ENCODE measurements at regions not wholly inside any gene's neighbourhood (a gene's known extent, or its start where the extent isn't known, plus 50 kb on each side); places are given as distances from the start of the nearest gene placed in this dataset.
A peak's percentile ranks its signal among the peaks of the same experiment; 100 is the strongest.

DNA sequence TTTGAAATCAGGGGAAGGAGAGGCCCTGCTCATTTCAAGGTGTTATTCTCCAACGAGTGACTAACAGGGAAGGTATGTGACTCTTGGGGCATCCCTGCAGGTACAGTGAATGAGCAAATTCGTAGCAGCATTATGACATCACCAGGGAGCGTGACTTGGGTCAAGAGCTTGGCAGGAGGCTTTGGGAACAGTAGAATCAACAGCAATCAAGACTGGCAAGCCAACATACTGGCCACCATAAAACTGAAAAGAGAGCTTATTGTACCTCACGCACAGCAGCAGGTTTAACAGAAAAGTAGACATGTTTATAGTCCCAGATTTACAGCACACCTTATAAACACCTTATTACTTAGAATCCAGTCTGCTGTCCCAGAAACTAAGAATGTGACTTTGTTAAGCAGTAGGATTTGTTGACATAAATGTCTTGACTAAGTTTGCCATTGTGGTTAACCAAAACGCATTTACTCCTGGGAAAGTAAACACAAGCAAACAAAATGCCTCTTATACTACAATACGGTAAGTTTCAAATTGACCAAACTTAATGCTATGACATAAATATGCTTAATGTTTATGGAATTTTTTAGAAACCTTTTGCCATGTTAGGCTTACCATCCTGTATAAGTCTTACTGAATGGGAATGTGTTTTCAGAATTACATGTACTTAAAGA is 297.8 kb downstream of the NPR3 start:
- H3K4me3 ChIP-seq: no peak overlapping the region
- H3K4me1 ChIP-seq (replicated peaks in 1 of 2; ENCODE audit: control insufficient read depth in 2 of 2, insufficient read depth in 2 of 2, low read length in 2 of 2): no peaks in the 10 kb centered on the region
- H4K20me1 ChIP-seq (replicated peaks; ENCODE audit: control insufficient read depth, insufficient read depth, low read length): no peaks in the 10 kb centered on the region
- DNase-seq (ENCODE audit: extremely low read depth in 1 of 4, low spot score in 3 of 4) (no peak), FAIRE-seq (peak; percentile 69), ATAC-seq (no peak)
- WGBS (ENCODE audit: insufficient coverage, low coverage, missing lambda C conversion rate): 1% methylated on average over 6 of the region's 6 CpGs
- H3K79me2 ChIP-seq (ENCODE audit: control insufficient read depth, insufficient read depth, low read length): no peaks in the 10 kb centered on the region
- H3K9ac ChIP-seq (ENCODE audit: insufficient read depth in 1 of 2, low read depth in 2 of 2, low read length in 2 of 2): no peak overlapping the region
- ChIA-PET CTCF (ENCODE audit: low intra/inter-chr PET ratio) (no interaction called here), POLR2A (no interaction called here)
- no peak overlapping the region for H3K4me2 ChIP-seq (ENCODE audit: insufficient read depth, low read length)
- in situ Hi-C loops (cut with MboI) (no loop called here), intact Hi-C loops (cut with micrococcal nuclease) (no loop called here)
- H3K36me3 ChIP-seq (ENCODE audit: control insufficient read depth, insufficient read depth, low read length): no peaks in the 10 kb centered on the region
- BruUV-seq (replicated peaks): no TSS peak
- no peaks in the 10 kb centered on the region for H3K27me3 ChIP-seq (ENCODE audit: control insufficient read depth in 2 of 2, insufficient read depth in 2 of 2, low read length in 2 of 2)
- TF ChIP-seq CHD2 (IDR thresholded peaks at IDR 0.05; ENCODE audit: low read depth, low read length) (no peak), ZKSCAN8 (CRISPR knock-in tag; IDR thresholded peaks at IDR 0.05) (no peak), MECOM (CRISPR knock-in tag; IDR thresholded peaks at IDR 0.05) (no peak), HNRNPK (IDR thresholded peaks at IDR 0.05; ENCODE audit: low read depth, low read length, poor library complexity, severe bottlenecking) (no peak), KDM2B (CRISPR knock-in tag; IDR thresholded peaks at IDR 0.05) (no peak), CTBP1 (IDR thresholded peaks at IDR 0.05; ENCODE audit: borderline replicate concordance) (no peak), CREB1 (IDR thresholded peaks at IDR 0.05) (no peak), CREB1 (CRISPR knock-in tag; IDR thresholded peaks at IDR 0.05) (no peak), KDM5B (IDR thresholded peaks at IDR 0.05; ENCODE audit: insufficient replicate concordance, low read depth, low read length) (no peak), HDAC8 (tag; IDR thresholded peaks at IDR 0.05) (no peak), RFX7 (CRISPR knock-in tag; IDR thresholded peaks at IDR 0.05) (no peak), PCBP2 (IDR thresholded peaks at IDR 0.05; ENCODE audit: low read depth, low read length, poor library complexity, severe bottlenecking) (no peak), ETV6 (IDR thresholded peaks at IDR 0.05; ENCODE audit: borderline replicate concordance in 1 of 2, low read depth in 2 of 2, low read length in 1 of 2) (no peak), ETV6 (CRISPR knock-in tag; IDR thresholded peaks at IDR 0.05; ENCODE audit: borderline replicate concordance) (no peak), STAT5B (CRISPR knock-in tag; IDR thresholded peaks at IDR 0.05) (no peak), KLF10 (CRISPR knock-in tag; IDR thresholded peaks at IDR 0.05) (no peak), BHLHE40 (IDR thresholded peaks at IDR 0.05; ENCODE audit: low read length) (no peak)
- TF ChIP-seq, protein P1, sequence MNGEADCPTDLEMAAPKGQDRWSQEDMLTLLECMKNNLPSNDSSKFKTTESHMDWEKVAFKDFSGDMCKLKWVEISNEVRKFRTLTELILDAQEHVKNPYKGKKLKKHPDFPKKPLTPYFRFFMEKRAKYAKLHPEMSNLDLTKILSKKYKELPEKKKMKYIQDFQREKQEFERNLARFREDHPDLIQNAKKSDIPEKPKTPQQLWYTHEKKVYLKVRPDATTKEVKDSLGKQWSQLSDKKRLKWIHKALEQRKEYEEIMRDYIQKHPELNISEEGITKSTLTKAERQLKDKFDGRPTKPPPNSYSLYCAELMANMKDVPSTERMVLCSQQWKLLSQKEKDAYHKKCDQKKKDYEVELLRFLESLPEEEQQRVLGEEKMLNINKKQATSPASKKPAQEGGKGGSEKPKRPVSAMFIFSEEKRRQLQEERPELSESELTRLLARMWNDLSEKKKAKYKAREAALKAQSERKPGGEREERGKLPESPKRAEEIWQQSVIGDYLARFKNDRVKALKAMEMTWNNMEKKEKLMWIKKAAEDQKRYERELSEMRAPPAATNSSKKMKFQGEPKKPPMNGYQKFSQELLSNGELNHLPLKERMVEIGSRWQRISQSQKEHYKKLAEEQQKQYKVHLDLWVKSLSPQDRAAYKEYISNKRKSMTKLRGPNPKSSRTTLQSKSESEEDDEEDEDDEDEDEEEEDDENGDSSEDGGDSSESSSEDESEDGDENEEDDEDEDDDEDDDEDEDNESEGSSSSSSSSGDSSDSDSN (IDR thresholded peaks at IDR 0.05; ENCODE audit: borderline replicate concordance in 1 of 2, low read depth in 2 of 2, low read length in 2 of 2): no peak
- TF ChIP-seq, protein P2, sequence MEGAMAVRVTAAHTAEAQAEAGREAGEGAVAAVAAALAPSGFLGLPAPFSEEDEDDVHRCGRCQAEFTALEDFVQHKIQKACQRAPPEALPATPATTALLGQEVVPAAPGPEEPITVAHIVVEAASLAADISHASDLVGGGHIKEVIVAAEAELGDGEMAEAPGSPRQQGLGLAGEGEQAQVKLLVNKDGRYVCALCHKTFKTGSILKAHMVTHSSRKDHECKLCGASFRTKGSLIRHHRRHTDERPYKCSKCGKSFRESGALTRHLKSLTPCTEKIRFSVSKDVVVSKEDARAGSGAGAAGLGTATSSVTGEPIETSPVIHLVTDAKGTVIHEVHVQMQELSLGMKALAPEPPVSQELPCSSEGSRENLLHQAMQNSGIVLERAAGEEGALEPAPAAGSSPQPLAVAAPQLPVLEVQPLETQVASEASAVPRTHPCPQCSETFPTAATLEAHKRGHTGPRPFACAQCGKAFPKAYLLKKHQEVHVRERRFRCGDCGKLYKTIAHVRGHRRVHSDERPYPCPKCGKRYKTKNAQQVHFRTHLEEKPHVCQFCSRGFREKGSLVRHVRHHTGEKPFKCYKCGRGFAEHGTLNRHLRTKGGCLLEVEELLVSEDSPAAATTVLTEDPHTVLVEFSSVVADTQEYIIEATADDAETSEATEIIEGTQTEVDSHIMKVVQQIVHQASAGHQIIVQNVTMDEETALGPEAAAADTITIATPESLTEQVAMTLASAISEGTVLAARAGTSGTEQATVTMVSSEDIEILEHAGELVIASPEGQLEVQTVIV (CRISPR knock-in tag; IDR thresholded peaks at IDR 0.05; ENCODE audit: borderline replicate concordance): no peak
- no peaks in the 10 kb centered on the region for H3K9me3 ChIP-seq (replicated peaks; ENCODE audit: control insufficient read depth, insufficient read depth, low read depth, low read length)
- H3K27ac ChIP-seq (ENCODE audit: extremely low read depth, low read depth, low read length): no peak overlapping the region
- H3K9me1 ChIP-seq (ENCODE audit: control insufficient read depth, insufficient read depth, low read length): no peaks in the 10 kb centered on the region
- H2AFZ ChIP-seq (ENCODE audit: low read depth, low read length): no peak overlapping the region
